GM13976 (cell line): ENCODE measurements at regions not wholly inside any gene's neighbourhood (a gene's known extent, or its start where the extent isn't known, plus 50 kb on each side); places are given as distances from the start of the nearest gene placed in this dataset.

Experiments
- DNase-seq: peaks from one replicate; pipeline ENCODE4 v3.0.0; 2012; ENCODE audit warnings: low spot score
- CTCF ChIP-seq: IDR thresholded peaks from 2 replicates; pipeline ENCODE4 v1.5.1; 2012; ENCODE audit warnings: borderline replicate concordance, mild to moderate bottlenecking; ENCODE audit not compliant: insufficient read depth; ENCODE audit errors: extremely low read depth, missing control alignments, control extremely low read depth
- in situ Hi-C: fragments of 300-500 bp; cut with MboI; formaldehyde crosslinking; loops from one replicate; pipeline ENCODE4 v1.12.0; 2022; ENCODE audit warnings: low sequenced_read_pairs, mixed read lengths, inconsistent platforms; ENCODE audit not compliant: unreplicated experiment

- in situ Hi-C loops = no loop called here
- no peak for DNase-seq
- TF ChIP-seq CTCF = no peak
These were observed 122.7 kb downstream of the PSMG1 start for GRCh38 chr21:39060485-39061083.

- DNase-seq = no peak
- no peak for TF ChIP-seq CTCF
- in situ Hi-C loops = no loop called here
These were observed 126.1 kb downstream of the PSMG1 start for GRCh38 chr21:39057121-39057520.

DNA sequence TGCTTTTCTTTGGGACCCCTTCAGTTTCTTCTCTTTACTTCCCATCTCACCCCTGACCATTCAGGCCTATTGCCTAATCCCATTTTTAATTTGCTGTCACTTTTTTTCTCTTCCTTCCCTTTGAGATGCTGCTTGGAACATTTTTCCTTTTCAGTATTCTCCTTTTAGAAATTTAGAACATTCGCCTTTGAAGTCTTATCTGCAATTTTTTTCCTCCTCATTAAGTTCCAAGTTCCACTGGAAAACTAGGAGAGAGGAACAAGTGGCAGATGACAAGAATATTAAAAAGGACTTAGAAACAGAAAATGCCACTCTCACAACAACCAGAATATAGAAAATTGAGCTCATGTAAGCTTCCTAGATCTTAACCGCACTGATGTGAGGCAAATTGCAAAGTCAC lies 126.6 kb downstream of the PSMG1 start:
- in situ Hi-C loops = no loop called here
- no peak for TF ChIP-seq CTCF
- DNase-seq = no peak

- in situ Hi-C loops = no loop called here
These were observed 128.0 kb downstream of the PSMG1 start for GRCh38 chr21:39055167-39055767.

DNA sequence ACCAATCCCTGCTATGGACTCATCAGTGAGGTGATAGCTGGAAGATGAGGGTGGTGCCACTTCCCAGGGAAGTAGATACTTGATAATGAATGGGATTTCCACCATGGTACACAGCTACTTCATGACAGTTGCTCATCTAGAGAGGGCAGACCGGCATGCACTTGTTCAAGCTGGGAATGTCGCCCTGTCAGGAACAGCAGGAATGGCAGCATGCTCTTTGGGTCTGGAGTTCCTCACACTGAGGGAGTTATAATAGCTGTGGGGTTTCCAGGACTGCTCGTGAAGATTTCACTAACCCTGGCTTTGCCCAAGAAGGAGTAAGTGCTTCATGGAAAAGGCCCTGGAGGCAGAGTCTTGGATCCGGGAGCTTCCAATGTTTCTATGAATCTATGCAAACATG lies 129.2 kb downstream of the PSMG1 start:
- DNase-seq = no peak
- in situ Hi-C loops = no loop called here
- TF ChIP-seq CTCF = no peak

More at GRCh38 chr21:39055167-39055767, 128.0 kb downstream of the PSMG1 start:
- TF ChIP-seq CTCF = no peak
- DNase-seq = no peak

DNA sequence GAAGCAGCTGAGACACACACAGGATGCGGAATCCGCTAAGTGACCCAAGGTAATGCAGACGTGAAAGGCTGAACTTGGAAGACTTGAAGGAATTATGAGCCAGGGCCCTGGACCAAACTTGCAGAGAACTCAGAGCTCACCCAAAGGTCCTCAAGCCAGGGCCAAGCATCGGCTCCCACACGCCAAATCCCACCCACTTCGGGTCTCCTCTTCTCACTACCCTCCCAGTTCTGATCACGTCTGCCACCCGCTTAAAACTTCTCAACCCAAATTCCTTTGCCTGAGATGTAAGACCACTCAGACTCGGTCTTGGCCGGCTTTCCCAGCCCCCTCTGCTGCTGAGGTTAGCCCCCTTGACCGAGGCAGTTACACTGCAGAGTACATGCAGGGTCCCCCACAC lies 130.1 kb downstream of the PSMG1 start:
- in situ Hi-C loops = no loop called here
- TF ChIP-seq CTCF = no peak
- no peak for DNase-seq
